CD4-positive, alpha-beta T cell (primary cell): ENCODE measurements at regions not wholly inside any gene's neighbourhood (a gene's known extent, or its start where the extent isn't known, plus 50 kb on each side); places are given as distances from the start of the nearest gene placed in this dataset.

Experiments
- ATAC-seq: fragments of 200-7000 bp; cut with Tn5 transposase; one replicate; pipeline ENCODE4 v1.10.0; 2022; ENCODE audit warnings: mild to moderate bottlenecking; ENCODE audit not compliant: poor library complexity
- CTCF ChIA-PET: fragments of 350-600 bp; sonication (Branson Sonifier 250); formaldehyde crosslinking; loops from one replicate; lab custom pipeline; 2021; ENCODE audit warnings: antibody characterized with exemption, inconsistent platforms; lab: Charles Lee
- POLR2A ChIA-PET: fragments of 350-600 bp; sonication (Branson Sonifier 250); formaldehyde crosslinking; loops from one replicate; lab custom pipeline; 2021; ENCODE audit warnings: antibody characterized with exemption, inconsistent platforms; lab: Charles Lee
- DNase-seq, 14 experiments: peaks; one replicate each; pipeline ENCODE4 v3.0.0-alpha.2; 2013 to 2020; ENCODE audit warnings: mixed read lengths in 2 of 14
- H3K27ac ChIP-seq, 2 donors: one replicate each; pipeline versions ENCODE4 v1.5.1 to v1.7.0; 2013; ENCODE audit warnings: low read length in 2 of 2, low read depth in 1 of 2, mild to moderate bottlenecking in 1 of 2
- H3K27me3 ChIP-seq, 2 experiments: 1 replicate in 1 of 2; 2 replicates in 1 of 2; pipeline versions ENCODE4 v1.6.1 to v1.7.0; 2013; ENCODE audit warnings: low read length in 2 of 2, control low read depth in 1 of 2, mild to moderate bottlenecking in 1 of 2, moderate library complexity in 1 of 2; ENCODE audit not compliant: insufficient read depth in 2 of 2, control insufficient read depth in 1 of 2
- H3K36me3 ChIP-seq: one replicate; pipeline ENCODE4 v1.6.1; 2013; ENCODE audit warnings: low read length, control low read depth; ENCODE audit not compliant: insufficient read depth
- H3K4me1 ChIP-seq: one replicate; pipeline ENCODE4 v1.6.1; 2013; ENCODE audit warnings: low read length, control low read depth; ENCODE audit not compliant: insufficient read depth
- H3K4me3 ChIP-seq: one replicate; pipeline ENCODE4 v1.5.1; 2013; ENCODE audit warnings: mild to moderate bottlenecking, low read length, moderate library complexity
- H3K9me3 ChIP-seq, 2 experiments: 1 replicate in 1 of 2; 2 replicates in 1 of 2; pipeline versions ENCODE4 v1.6.1 to v1.7.0; 2013; ENCODE audit warnings: low read length in 2 of 2, mild to moderate bottlenecking in 2 of 2, control low read depth in 1 of 2, moderate library complexity in 1 of 2; ENCODE audit not compliant: control insufficient read depth in 1 of 2, insufficient read depth in 1 of 2
- H3K27ac Mint-ChIP-seq: one replicate; pipeline ENCODE4 v1.8.0; 2020; ENCODE audit warnings: mixed read lengths
- H3K27me3 Mint-ChIP-seq: one replicate; pipeline ENCODE4 v1.8.0; 2021; ENCODE audit warnings: mixed read lengths
- H3K36me3 Mint-ChIP-seq: one replicate; pipeline ENCODE4 v1.8.0; 2021; ENCODE audit warnings: low read depth, mixed read lengths
- H3K4me1 Mint-ChIP-seq: one replicate; pipeline ENCODE4 v1.8.0; 2021; ENCODE audit warnings: low read depth, mixed read lengths
- H3K4me3 Mint-ChIP-seq: one replicate; pipeline ENCODE4 v1.8.0; 2020; ENCODE audit warnings: mild to moderate bottlenecking, mixed read lengths
- H3K9me3 Mint-ChIP-seq: one replicate; pipeline ENCODE4 v1.8.0; 2020; ENCODE audit warnings: mixed read lengths
- CTCF ChIP-seq: fragments of 200-600 bp; IDR thresholded peaks from one replicate; pipeline ENCODE4 v1.8.0; 2022; ENCODE audit warnings: antibody characterized with exemption, mild to moderate bottlenecking
- intact Hi-C, 2 experiments: fragments of 100-400 bp; cut with DNase I in 1 of 2; cut with micrococcal nuclease in 1 of 2; formaldehyde crosslinking; loops; one replicate each; pipeline versions ENCODE4 v1.15.1 to v1.9.0; 2023 to 2025; cut with DNase I, micrococcal nuclease

- no peaks in the 10 kb centered on the region for H3K4me1 ChIP-seq
- no peak overlapping the region for H3K27ac Mint-ChIP-seq
- no peaks in the 10 kb centered on the region for H3K9me3 ChIP-seq
- H3K27ac ChIP-seq, result no peak overlapping the region
- H3K9me3 Mint-ChIP-seq, result no peaks in the 10 kb centered on the region
- no peaks in the 10 kb centered on the region for H3K27me3 Mint-ChIP-seq
- H3K36me3 Mint-ChIP-seq, result no peaks in the 10 kb centered on the region
- no peak for TF ChIP-seq CTCF
- H3K36me3 ChIP-seq, result no peaks in the 10 kb centered on the region
- ATAC-seq, result no peak
- no peaks in the 10 kb centered on the region for H3K4me1 Mint-ChIP-seq
- H3K4me3 ChIP-seq, result no peak overlapping the region
- no peak for DNase-seq
- ChIA-PET CTCF (no interaction called here), POLR2A (no interaction called here)
- no peak overlapping the region for H3K4me3 Mint-ChIP-seq
- no peaks in the 10 kb centered on the region for H3K27me3 ChIP-seq
- intact Hi-C loops, result no loop called here
These were observed 149.7 kb downstream of the UNC5CL start for GRCh38 chr6:40889137-40889832.

GRCh38 chr6:40888456-40888990, 150.5 kb downstream of the UNC5CL start:
- H3K4me1 Mint-ChIP-seq, result no peaks in the 10 kb centered on the region
- DNase-seq (no peak), ATAC-seq (no peak)
- ChIA-PET CTCF (no interaction called here), POLR2A (no interaction called here)
- Histone ChIP-seq H3K27me3 (no peaks in the 10 kb centered on the region), H3K9me3 (no peaks in the 10 kb centered on the region), H3K36me3 (no peaks in the 10 kb centered on the region), H3K4me1 (no peaks in the 10 kb centered on the region), H3K27ac (no peak overlapping the region), H3K4me3 (no peak overlapping the region)
- no peak overlapping the region for H3K4me3 Mint-ChIP-seq
- no peak overlapping the region for H3K27ac Mint-ChIP-seq
- no peak for TF ChIP-seq CTCF
- no peaks in the 10 kb centered on the region for H3K36me3 Mint-ChIP-seq
- no peaks in the 10 kb centered on the region for H3K27me3 Mint-ChIP-seq
- intact Hi-C loops, result no loop called here
- H3K9me3 Mint-ChIP-seq, result no peaks in the 10 kb centered on the region

- Mint-ChIP-seq H3K27ac (no peak overlapping the region), H3K27me3 (no peaks in the 10 kb centered on the region), H3K4me1 (no peaks in the 10 kb centered on the region), H3K9me3 (no peaks in the 10 kb centered on the region), H3K36me3 (no peaks in the 10 kb centered on the region), H3K4me3 (no peak overlapping the region)
- CTCF ChIA-PET, result no interaction called here
- no peak for ATAC-seq
- no peaks in the 10 kb centered on the region for H3K9me3 ChIP-seq
- H3K4me3 ChIP-seq, result no peak overlapping the region
- POLR2A ChIA-PET, result no interaction called here
- H3K4me1 ChIP-seq, result no peaks in the 10 kb centered on the region
- TF ChIP-seq CTCF, result no peak
- no peaks in the 10 kb centered on the region for H3K27me3 ChIP-seq
- H3K27ac ChIP-seq, result no peak overlapping the region
- no peak for DNase-seq
- no peaks in the 10 kb centered on the region for H3K36me3 ChIP-seq
- intact Hi-C loops, result no loop called here
These were observed 151.2 kb downstream of the UNC5CL start for GRCh38 chr6:40887792-40888340.
